HepG2 (cell line): ENCODE measurements at regions not wholly inside any gene's neighbourhood (a gene's known extent, or its start where the extent isn't known, plus 50 kb on each side); places are given as distances from the start of the nearest gene placed in this dataset.

Experiments
- ATAC-seq: fragments of 200-7000 bp; cut with Tn5 transposase; 3 replicates; pipeline ENCODE4 v1.9.1; 2020; ENCODE audit warnings: mild to moderate bottlenecking, moderate library complexity
- BruUV-seq: library from RNA; stranded (reverse); fragments of 400-500 nt; replicated peaks from 2 replicates; lab custom pipeline; 2021; lab: Mats Ljungman, UMichigan
- CTCF ChIA-PET: fragments of 300-600 bp; formaldehyde crosslinking; extraction: SDS; loops from one replicate; lab custom pipeline; 2021; ENCODE audit warnings: low total read pairs, inconsistent platforms, low intra/inter-chr PET ratio; lab: Yijun Ruan, JAX
- POLR2A ChIA-PET: fragments of 350-600 bp; sonication (Branson Sonifier 250); formaldehyde crosslinking; loops from one replicate; lab custom pipeline; 2020; ENCODE audit warnings: antibody characterized with exemption, inconsistent platforms; lab: Yijun Ruan, JAX
- DNase-seq: peaks from one replicate; pipeline ENCODE4 v3.0.0-alpha.2; 2015; ENCODE audit warnings: low spot score
- FAIRE-seq: peaks from 3 replicates; lab custom pipeline; 2011; peaks lifted over from hg19 to GRCh38; lab: Jason Lieb, UNC
- H2AFZ ChIP-seq: one replicate; pipeline ENCODE4 v1.6.1; 2011; ENCODE audit warnings: low read length, inconsistent platforms
- H3K27ac ChIP-seq: fragments of 300-600 bp; 3 replicates; pipeline ENCODE4 v1.8.0; 2011; ENCODE audit warnings: mixed run types, mild to moderate bottlenecking, mixed read lengths, low read length, inconsistent platforms; ENCODE audit not compliant: insufficient read depth; ENCODE audit errors: extremely low read length
- H3K27me3 ChIP-seq, 2 experiments: fragments of 200-600 bp in 1 of 2; 2 replicates in 1 of 2; 3 replicates in 1 of 2; pipeline versions ENCODE4 v1.6.0 to v1.8.0; 2011; ENCODE audit warnings: low read length in 2 of 2, mild to moderate bottlenecking in 2 of 2, moderate library complexity in 2 of 2, inconsistent platforms in 1 of 2; ENCODE audit not compliant: insufficient read depth in 2 of 2, control insufficient read depth in 1 of 2
- H3K36me3 ChIP-seq, 2 experiments: fragments of 200-600 bp in 1 of 2; replicated peaks in 1 of 2; 2 replicates in 1 of 2; 3 replicates in 1 of 2; pipeline versions ENCODE4 v1.5.1 to v1.8.0; 2011; ENCODE audit warnings: low read length in 2 of 2, inconsistent platforms in 1 of 2; ENCODE audit not compliant: insufficient read depth in 2 of 2, control insufficient read depth in 1 of 2
- H3K4me1 ChIP-seq: 2 replicates; pipeline ENCODE4 v1.5.1; 2012; ENCODE audit warnings: low read length, inconsistent platforms; ENCODE audit not compliant: insufficient read depth
- H3K4me2 ChIP-seq: 2 replicates; pipeline ENCODE4 v1.6.0; 2011; ENCODE audit warnings: low read depth, low read length, inconsistent platforms
- H3K4me3 ChIP-seq, 3 experiments: fragments of 200-600 bp in 1 of 3; sonication (generic), shearing (Covaris generic) in 1 of 3; replicated peaks in 1 of 3; 2 replicates each; pipeline ENCODE4 v1.5.1; 2011 to 2016; ENCODE audit warnings: low read length in 3 of 3, inconsistent platforms in 2 of 3, low read depth in 2 of 3, mild to moderate bottlenecking in 2 of 3, control low read depth in 1 of 3, mixed read lengths in 1 of 3; ENCODE audit not compliant: insufficient read depth in 1 of 3
- H3K79me2 ChIP-seq: one replicate; pipeline ENCODE4 v1.6.1; 2011; ENCODE audit warnings: low read length, inconsistent platforms; ENCODE audit not compliant: insufficient read depth
- H3K9ac ChIP-seq: 2 replicates; pipeline ENCODE4 v1.6.0; 2011; ENCODE audit warnings: mild to moderate bottlenecking, low read depth, low read length, inconsistent platforms; ENCODE audit not compliant: insufficient read depth
- H3K9me3 ChIP-seq: 2 replicates; pipeline ENCODE4 v1.5.1; 2012; ENCODE audit warnings: mild to moderate bottlenecking, low read length
- H4K20me1 ChIP-seq: 2 replicates; pipeline ENCODE4 v1.6.0; 2011; ENCODE audit warnings: inconsistent platforms, mild to moderate bottlenecking, low read length, moderate library complexity; ENCODE audit not compliant: insufficient read depth
- CREB1 ChIP-seq, 2 experiments: fragments of 450-650 bp in 1 of 2; IDR thresholded peaks; 2 replicates each; pipeline ENCODE4 v1.6.1; 2016 to 2017; ENCODE audit warnings: control low read depth in 1 of 2, mild to moderate bottlenecking in 1 of 2, missing compliant biosample characterization in 1 of 2, missing genetic modification characterization in 1 of 2
- GFI1 ChIP-seq: sonication (generic); formaldehyde crosslinking; IDR thresholded peaks from 2 replicates; pipeline ENCODE4 v1.5.0; 2020; ENCODE audit warnings: missing genetic modification reagents, mild to moderate bottlenecking, borderline replicate concordance
- KDM5A ChIP-seq: fragments of 200-600 bp; sonication (generic); IDR thresholded peaks from 2 replicates; pipeline ENCODE4 v1.7.0; 2018; ENCODE audit warnings: antibody characterized with exemption, mild to moderate bottlenecking, low read length, borderline replicate concordance
- PAXIP1 ChIP-seq: sonication (generic); formaldehyde crosslinking; conservative IDR thresholded peaks from 2 replicates; pipeline ENCODE4 v1.4.0; 2020; ENCODE audit warnings: mild to moderate bottlenecking, missing genetic modification reagents, moderate library complexity
- SETDB1 ChIP-seq: sonication (generic); formaldehyde crosslinking; IDR thresholded peaks from 2 replicates; pipeline ENCODE4 v1.5.1; 2020; ENCODE audit warnings: missing genetic modification reagents, mild to moderate bottlenecking, borderline replicate concordance
- TAF15 ChIP-seq: fragments of 200-400 bp; formaldehyde crosslinking; IDR thresholded peaks from one replicate; pipeline ENCODE4 v1.6.1; 2018; ENCODE audit warnings: mild to moderate bottlenecking, low read depth, low read length; ENCODE audit not compliant: poor library complexity, severe bottlenecking
- ZNF136 ChIP-seq: sonication (generic); formaldehyde crosslinking; IDR thresholded peaks from 2 replicates; pipeline ENCODE4 v1.8.1; 2022; ENCODE audit warnings: low read depth, mild to moderate bottlenecking, moderate library complexity, missing genetic modification reagents
- in situ Hi-C: cut with HindIII; loops from 2 replicates; pipeline ENCODE4 v1.10.0; 2017; ENCODE audit warnings: low pct_unique_long_range_greater_than_20kb; ENCODE audit not compliant: extremely low pct_ligation_motif_present
- intact Hi-C: fragments of 100-400 bp; cut with micrococcal nuclease; formaldehyde crosslinking; loops from one replicate; pipeline ENCODE4 v1.10.0; 2022; ENCODE audit not compliant: unreplicated experiment

GRCh38 chr21:27206368-27206982 lies 239.6 kb upstream of the ADAMTS5 start (continued):
- TF ChIP-seq GFI1 (CRISPR knock-in tag) = no peak

- CTCF ChIA-PET = no interaction called here
- no peak for DNase-seq
- no peak overlapping the region for H2AFZ ChIP-seq
- no peak for TF ChIP-seq CREB1 (IDR thresholded peaks at IDR 0.05)
- no peak for TF ChIP-seq CREB1 (CRISPR knock-in tag; IDR thresholded peaks at IDR 0.05)
- TF ChIP-seq ZNF136 (CRISPR knock-in tag) = no peak
- no peak for TF ChIP-seq TAF15
- TF ChIP-seq PAXIP1 (CRISPR knock-in tag) = no peak
- no peak for TF ChIP-seq KDM5A
- TF ChIP-seq SETDB1 = no peak
- TF ChIP-seq, all 625 proteins: peak for 0
- FAIRE-seq (no peak), ATAC-seq (no peak)
- intact Hi-C loops = no loop called here
- Histone ChIP-seq H3K27me3 (no peaks in the 10 kb centered on the region), H3K4me2 (no peak overlapping the region), H3K79me2 (no peaks in the 10 kb centered on the region), H4K20me1 (no peaks in the 10 kb centered on the region), H3K36me3 (no peaks in the 10 kb centered on the region), H3K4me3 (no peak overlapping the region), H3K9ac (no peak overlapping the region), H3K4me1 (no peaks in the 10 kb centered on the region), H3K9me3 (peaks cover 85% of the 10 kb centered on the region), H3K27ac (no peak overlapping the region)
- in situ Hi-C loops = no loop called here
- POLR2A ChIA-PET = no interaction called here
- BruUV-seq = no TSS peak
Observed at GRCh38 chr21:27202301-27202700, 235.4 kb upstream of the ADAMTS5 start.
